Activated CD4-positive, alpha-beta T cell treated with anti-CD3 and anti-CD28 coated beads for 48 hours (primary cell): ENCODE measurements at regions not wholly inside any gene's neighbourhood (a gene's known extent, or its start where the extent isn't known, plus 50 kb on each side); places are given as distances from the start of the nearest gene placed in this dataset.

Source experiments
- DNase-seq: peaks from one replicate; pipeline ENCODE4 v3.0.0-alpha.2; 2020

DNA sequence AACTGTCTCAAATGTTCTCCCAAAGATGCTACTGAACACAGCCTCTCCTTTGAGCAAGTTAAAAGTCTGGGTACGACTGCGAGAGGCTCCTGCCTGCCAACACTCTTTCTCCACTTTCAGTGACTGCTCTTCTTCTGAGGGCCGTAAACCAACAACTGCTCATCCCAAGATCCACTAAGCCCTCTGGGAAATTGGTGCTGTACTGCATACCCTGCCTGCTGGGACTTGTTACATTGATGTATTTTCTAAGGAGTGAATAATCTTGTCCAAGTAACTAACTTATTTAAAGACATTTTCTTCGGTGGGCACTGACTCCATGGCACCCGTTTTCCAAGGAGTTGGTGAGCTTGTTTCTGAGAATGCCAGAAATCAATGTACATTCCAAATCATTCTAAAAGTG is 87.2 kb downstream of the ZNF280B start:
- DNase-seq = no peak

DNA sequence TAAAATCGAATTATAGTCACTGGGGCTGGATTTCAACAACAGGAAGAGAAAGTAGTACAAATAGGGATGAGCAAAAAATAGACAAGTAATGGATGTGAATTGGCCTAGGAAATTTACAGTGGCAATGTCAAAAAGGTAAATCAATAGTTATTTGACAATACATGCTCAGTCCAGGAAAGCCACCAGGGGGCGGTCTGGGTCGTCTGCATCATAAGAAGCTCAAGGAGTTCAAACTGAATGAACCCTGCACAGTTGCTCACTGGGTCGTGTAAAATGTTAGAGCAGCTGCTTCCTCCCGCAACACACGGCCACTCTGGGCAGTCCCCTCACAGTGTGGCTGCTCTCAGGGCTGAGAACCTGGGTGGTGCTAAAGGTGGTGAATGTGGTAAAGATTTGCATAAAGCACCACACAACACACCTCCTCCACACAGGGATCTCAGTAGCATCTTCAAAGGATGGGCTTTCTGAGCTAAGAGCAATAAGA is 85.9 kb downstream of the ZNF280B start:
- DNase-seq = peak; percentile 85

DNA sequence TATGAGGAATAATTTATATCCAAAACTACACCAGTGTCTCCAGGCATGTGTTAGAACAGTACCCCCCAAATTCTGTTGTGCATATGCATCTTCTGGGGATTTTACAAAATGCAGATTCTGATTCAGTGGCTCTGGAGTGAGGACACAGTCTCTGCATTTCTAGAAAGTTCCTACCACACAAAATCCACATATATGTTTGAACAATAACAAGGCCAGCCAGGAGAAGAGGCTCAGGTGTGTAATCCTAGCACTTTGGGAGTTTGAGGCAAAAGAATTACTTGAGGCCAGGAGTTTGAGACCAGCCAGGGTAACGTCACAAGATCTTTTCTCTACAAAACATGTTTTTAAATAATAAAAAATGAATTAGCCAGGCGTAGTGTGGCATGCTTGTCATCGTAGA is 84.9 kb downstream of the ZNF280B start:
- DNase-seq = no peak

DNA sequence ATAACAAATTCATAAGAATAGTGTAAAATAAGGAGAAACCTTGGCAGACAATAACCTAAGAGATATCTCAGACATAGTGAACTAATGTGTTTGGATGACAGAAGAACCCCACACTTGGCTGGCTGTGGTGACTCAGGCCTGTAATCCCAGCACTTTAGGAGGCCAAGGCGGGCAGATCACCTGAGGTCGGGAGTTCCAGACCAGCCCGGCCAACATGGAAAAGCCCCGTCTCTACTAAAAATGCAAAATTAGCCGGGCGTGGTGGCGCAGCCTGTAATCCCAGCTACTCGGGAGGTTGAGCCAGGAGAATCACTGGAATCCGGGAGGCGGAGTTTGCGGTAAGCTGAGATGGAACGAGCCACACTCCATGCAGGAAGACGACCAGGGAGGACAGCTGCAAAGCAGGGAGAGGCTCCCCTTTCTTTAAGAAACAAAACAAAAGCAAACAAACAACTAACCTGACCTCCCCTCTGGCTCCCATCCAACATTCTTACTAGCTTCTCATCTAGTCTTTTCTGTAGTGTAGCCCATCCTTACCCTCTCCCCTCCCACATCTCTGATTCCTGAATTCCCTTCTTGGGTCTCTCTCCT is 84.2 kb downstream of the ZNF280B start:
- DNase-seq = no peak

DNA sequence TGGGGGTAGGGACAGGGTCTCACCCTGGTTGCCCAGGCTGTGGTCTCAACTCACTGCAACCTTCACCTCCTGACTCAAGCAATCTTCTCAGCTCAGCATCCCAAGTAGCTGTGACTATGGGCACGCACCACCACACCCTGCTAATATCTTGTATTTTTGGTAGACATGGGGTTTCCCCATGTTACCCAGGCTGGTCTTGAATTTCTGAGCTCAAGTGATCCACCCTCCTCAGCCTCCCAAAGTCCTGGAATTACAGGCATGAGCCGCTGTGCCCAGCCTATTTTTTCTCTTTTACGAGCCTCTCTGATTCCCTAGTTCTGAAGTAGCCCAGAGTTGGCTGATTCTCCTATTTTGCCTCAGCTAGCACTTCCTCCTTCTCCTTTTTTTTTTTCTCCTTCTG is 83.6 kb downstream of the ZNF280B start:
- DNase-seq = no peak

DNA sequence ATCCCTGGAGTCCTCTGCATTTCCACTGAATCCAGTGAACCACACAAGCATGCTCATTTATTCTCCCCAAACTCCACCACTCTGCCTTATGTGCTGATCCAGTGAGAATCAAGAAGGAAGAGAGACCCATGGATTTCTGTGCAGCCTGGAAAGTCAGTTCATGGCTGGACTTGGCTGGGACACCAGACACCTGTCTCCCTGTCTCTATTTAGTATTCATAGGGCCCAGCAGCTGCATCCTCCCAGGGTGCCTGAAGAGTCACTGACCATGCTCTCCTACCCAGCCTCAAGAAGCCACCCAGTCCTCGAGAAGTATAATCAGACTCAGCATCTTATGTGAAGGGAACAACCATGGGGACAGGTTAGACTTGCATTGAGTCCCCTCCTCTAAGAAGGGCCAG is 83.2 kb downstream of the ZNF280B start:
- no peak for DNase-seq

DNA sequence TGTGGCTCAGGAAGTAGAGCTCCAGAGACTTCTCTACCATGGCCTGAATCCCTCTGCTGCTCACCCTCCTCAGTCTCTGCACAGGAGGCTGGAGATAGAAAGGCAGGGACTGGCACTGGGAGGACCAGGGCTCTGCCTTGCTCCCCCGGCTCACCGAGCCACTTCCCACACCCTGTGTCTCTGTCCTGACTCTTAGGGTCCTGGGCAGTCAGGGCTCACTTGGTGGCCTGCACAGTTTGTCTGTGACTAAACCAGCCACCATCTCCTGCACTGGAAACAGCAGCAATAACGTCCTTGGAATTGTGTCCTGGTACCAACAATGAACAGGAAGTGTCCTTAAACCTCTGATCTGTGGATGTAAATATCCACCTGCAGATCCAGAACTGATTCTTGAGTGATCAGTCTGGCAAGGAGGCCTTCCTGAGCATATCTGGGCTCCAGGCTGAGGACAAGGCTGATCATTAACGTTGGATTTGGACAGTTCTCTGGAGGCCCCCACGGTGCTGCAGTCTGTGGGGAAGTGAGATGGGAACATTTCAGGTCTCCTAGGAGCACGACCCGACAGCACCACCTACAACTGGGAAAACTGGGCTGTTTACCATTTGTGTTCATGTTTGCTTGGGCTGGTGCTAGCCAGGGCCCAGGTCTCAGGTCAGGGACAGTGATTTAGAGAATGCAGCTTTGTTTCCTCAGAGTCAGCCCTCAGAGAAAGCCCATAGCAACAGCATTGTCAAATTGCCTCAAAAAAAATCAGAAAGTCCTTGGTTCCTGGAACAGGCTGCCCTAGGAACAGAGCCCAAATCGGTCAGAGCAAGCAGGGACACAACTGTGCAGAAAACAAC is 82.5 kb downstream of the ZNF280B start:
- no peak for DNase-seq

DNA sequence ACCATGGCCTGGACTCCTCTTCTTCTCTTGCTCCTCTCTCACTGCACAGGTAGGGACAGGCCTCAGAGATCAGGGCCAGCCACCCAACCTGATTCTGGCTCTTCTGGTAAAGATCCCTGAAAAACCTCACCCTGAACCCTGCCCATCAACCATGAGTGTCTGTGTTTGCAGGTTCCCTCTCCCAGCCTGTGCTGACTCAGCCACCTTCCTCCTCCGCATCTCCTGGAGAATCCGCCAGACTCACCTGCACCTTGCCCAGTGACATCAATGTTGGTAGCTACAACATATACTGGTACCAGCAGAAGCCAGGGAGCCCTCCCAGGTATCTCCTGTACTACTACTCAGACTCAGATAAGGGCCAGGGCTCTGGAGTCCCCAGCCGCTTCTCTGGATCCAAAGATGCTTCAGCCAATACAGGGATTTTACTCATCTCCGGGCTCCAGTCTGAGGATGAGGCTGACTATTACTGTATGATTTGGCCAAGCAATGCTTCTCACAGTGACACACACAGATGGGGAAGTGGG is 80.9 kb downstream of the ZNF280B start:
- DNase-seq = no peak

DNA sequence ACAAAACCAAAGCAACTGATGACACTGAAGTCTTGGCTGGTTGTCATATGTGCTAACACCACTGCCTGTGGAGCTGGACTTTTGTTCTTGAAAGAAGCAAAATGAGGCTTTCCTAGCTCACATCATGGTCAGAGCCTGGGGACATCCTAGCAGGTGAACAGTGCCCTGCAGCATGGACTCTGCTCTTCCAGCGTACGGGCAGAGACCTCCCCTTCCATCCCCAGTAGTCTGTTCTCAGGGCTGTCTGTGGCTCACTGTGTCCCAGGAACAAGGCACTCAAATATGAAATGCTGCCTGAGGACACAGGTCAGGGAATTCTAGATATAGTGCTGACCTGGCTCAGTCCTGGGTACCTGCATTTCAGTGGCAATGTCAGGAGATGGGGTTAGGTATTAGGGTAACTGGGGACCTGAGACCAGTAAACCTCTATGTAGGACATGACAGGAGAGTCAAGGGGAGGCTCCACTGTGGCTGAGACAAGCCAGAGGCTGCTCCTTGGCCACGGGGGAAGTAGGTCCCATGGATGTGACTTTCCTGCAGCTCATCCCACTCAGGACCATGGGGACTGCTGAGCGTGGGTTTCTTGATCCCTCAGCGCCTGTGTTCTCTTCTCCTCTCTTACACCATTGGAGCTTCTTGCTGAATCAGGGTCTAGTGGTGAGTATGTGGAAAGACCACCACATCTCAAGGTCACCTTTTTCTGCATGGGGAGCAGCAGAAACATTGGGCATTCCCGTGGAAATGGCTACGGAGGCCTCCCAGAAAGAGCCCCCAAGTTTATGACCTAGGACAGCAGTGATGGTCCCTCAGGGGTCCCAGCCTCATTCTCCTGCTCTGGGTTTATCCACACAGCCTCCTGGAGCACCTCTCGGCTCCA is 80.1 kb downstream of the ZNF280B start:
- no peak for DNase-seq

DNA sequence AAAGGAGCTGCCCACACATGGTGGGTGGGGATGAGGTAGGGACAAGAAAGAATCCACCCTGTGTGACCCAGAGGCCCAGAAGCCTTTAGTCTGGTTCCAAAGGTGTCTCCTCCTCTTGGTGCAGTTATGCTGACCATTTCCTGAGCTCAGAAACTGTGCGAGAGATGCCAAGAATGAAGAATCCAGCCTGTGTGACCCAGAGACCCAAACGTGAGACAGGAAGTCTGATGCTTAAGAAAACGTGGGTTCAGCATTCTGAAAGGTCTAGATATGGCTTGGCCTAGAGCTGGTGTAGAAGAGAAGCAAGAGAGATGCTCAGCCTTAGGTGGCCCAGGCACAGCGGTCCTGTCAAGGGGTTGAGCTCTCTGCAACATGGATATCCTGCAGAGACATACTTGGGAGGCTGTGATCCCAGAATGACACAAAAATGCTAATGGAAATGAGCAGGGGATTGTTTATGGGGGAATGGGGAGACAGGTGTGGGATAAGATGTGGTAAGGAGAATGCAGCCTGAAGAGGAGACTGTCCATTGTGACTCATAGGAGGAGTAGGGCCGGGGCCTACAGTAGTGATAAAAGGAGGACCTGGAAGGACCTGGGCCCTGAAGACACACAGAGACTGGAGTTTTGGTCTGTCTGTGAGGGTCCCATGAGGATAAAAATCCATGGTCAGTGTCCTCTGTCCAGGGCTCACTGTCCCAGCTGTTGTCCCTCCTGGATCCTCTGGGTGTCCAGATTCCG is 79.0 kb downstream of the ZNF280B start:
- no peak for DNase-seq

DNA sequence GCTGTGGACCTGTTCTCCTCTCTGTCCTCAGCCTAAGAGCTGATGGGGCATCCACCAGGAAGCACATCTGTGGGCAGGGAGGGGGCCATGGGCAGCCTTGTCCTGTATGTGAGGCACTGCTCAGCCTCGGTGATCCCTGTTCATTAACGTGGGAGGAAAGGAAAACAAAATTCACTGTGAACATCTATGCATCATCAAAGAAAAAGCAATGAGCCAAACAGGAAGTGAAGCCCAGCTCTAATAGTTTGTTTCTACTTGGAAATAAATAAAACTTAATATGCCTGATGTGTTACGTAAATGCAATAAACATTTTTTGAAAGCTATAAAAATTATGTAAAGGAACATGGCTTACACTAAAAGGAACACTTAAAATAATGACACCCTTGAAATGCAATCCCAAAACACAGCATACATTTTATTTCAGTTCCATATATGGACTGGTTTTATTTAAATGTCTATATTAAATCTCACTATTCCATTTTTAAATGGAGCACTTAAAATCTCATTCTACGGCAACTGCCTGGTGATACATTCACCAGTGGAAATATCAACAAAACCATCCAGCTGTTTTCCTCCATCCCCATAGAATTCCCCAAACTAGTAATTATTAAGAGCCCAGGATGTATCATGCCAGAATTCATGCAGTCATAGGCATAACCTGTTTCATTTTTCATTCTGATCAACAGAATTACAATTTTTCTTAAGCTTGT is 78.3 kb downstream of the ZNF280B start:
- DNase-seq = no peak

DNA sequence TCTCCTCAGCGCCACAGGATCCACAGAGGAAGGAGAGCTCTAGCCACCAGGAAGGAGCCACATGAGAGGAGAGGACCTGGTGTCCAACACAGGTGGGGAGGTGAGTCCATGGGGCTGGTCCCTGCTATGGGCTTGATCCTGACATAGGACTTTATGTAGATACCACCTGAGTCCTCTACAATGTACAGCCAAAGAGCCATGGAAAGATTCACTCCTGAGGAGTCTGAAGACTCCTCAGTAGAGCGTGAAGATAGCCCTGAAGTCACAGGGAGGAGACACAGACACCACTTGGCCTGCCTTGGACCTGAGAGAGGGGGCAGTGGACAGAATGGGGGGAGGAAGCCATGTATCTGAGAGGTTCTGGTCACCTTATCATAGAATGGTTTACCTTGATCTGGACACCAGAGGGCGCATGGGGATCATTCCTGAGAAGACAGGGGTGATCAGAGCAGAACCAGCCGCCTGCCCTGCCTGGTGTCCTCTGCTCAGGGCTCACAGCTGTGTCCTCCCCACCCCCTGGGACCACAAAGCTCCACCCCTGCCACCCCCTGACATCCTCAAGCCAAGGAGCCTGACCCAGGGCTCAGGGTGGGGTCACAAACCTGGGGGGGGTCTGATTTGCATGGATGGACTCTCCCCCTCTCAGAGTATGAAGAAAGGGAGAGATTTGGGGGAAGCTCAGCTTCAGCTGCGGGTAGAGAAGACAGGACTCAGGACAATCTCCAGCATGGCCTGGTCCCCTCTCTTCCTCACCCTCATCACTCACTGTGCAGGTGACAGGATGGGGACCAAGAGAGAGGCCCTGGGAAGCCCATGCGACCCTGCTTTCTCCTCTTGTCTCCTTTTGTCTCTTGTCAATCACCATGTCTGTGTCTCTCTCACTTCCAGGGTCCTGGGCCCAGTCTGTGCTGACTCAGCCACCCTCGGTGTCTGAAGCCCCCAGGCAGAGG is 77.0 kb downstream of the ZNF280B start:
- peak; percentile 76 for DNase-seq

DNA sequence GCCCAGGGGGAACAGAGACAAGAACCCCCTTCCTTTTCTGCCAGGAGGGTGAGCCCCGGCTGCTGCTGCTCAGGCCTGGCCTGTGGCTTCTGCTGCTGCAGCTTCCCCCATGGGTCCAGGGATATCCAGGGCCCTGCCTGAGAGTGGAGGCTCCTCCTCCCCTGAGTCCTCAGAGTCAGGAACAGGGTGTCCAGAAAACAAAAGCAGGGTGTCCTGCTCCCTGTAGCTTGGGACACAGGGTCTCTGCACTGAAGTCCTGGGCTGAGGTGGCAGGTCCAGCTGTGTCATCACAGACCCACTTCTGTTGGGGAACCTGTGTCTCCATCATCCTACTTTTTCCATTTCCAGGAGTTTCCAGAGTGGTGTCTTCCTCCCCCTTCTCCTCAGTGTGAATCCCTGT is 76.1 kb downstream of the ZNF280B start:
- DNase-seq = no peak

DNA sequence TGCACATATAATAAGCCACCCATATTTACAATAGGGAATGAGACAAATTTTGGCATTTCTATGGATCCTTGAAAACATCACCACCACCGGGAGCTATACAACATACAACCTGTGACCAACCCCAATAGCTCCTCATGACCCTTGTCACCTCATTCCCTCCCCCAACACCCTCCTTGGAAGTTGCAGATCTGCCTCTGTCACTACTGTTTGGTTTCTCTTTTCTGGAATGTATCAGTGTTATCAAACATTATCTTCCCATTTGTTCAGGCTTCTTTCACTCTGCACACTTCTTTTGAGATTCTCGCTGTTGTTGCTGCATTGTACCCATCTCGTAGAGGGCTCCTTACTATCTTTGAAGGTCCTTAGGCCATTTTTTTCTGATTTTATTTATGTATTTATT is 75.6 kb downstream of the ZNF280B start:
- DNase-seq = no peak

DNA sequence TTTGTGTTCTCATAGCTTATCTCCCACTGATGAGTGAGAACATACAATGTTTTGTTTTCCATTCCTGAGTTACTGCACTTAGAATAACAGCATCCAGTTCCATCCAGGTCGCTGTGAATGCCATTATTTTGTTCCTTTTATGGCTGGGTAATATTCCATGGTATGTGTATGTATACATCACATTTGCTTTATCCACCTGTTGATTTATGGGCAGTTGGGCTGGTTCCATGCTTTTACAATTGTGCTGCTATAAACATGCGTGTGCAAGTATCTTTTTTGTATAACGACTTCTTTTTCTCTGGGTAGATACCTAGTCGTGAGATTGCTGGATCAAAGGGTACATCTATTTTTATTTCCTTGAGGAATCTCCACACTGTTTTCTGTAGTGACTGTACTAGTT is 74.8 kb downstream of the ZNF280B start:
- no peak for DNase-seq
